ENCODE measurements at regions not wholly inside any gene's neighbourhood (a gene's known extent, or its start where the extent isn't known, plus 50 kb on each side); places are given as distances from the start of the nearest gene placed in this dataset.

DNA sequence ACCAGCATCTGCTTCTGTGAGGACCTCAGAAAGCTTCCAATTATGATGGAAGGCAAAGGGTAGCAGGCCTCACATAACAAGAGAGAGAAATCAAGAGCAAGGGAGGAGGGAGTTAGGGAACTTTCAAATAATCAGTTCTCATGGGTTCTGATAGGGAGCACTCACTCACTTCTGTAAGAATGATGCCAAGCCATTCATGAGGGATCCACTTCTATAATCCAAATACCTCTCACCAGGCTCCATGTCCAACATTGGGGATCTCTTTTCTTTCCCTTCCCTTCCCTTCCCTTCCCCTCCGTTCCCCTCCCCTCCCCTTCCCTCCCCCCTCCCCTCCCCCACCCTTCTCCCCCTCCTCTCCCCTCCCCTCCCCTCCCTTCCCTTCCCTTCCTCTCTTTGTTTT is 884.6 kb upstream of the GHITM start:
- Histone ChIP-seq H3K4me2 (ENCODE audit: low read depth, low read length, poor library complexity, severe bottlenecking) (no peak overlapping the region), H3K36me3 (ENCODE audit: insufficient read depth, low read length) (no peaks in the 10 kb centered on the region), H3K9ac (ENCODE audit: low read length) (no peak overlapping the region), H3K27ac (ENCODE audit: low read length) (no peak overlapping the region), H3K4me1 (ENCODE audit: low read length) (no peaks in the 10 kb centered on the region), H4K20me1 (ENCODE audit: insufficient read depth, low read depth, low read length) (no peaks in the 10 kb centered on the region), H3K9me3 (ENCODE audit: low read length) (no peaks in the 10 kb centered on the region), H3K9me2 (replicated peaks; ENCODE audit: insufficient read depth, low read length) (no peaks in the 10 kb centered on the region), H3K4me3 (ENCODE audit: low read length) (no peak overlapping the region), H3K79me2 (ENCODE audit: low read length) (no peaks in the 10 kb centered on the region), H2AFZ (ENCODE audit: low read length) (no peak overlapping the region), H3K27me3 (ENCODE audit: low read length) (no peaks in the 10 kb centered on the region)
- no peak for DNase-seq

DNA sequence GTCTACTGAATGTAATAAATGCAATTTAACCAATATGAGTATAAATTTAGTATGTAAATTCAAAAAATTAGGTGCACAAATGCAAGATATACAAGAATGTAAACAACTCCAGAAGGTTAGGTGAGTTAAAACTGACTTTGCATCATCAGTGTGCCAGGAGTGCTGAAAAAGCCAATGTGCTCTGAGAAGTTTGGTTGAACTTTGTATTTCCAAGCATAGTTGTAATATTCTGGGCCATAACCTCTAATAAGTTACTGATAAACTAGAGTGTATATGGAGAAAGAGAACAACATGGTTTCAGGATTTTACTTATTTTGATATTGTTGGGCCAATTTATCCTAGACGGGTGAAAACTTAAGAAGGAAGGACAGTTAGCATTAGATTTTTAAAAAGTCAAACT is 876.9 kb upstream of the GHITM start:
- no peak overlapping the region for H3K27ac ChIP-seq (ENCODE audit: low read length)
- no peaks in the 10 kb centered on the region for H3K27me3 ChIP-seq (ENCODE audit: low read length)
- H3K79me2 ChIP-seq (ENCODE audit: low read length): no peaks in the 10 kb centered on the region
- no peaks in the 10 kb centered on the region for H3K9me3 ChIP-seq (ENCODE audit: low read length)
- H3K36me3 ChIP-seq (ENCODE audit: insufficient read depth, low read length): no peaks in the 10 kb centered on the region
- H3K9ac ChIP-seq (ENCODE audit: low read length): no peak overlapping the region
- H3K4me3 ChIP-seq (ENCODE audit: low read length): no peak overlapping the region
- no peak overlapping the region for H3K4me2 ChIP-seq (ENCODE audit: low read depth, low read length, poor library complexity, severe bottlenecking)
- H2AFZ ChIP-seq (ENCODE audit: low read length): no peak overlapping the region
- DNase-seq: no peak
- no peaks in the 10 kb centered on the region for H3K9me2 ChIP-seq (replicated peaks; ENCODE audit: insufficient read depth, low read length)
- H3K4me1 ChIP-seq (ENCODE audit: low read length): no peaks in the 10 kb centered on the region
- H4K20me1 ChIP-seq (ENCODE audit: insufficient read depth, low read depth, low read length): no peaks in the 10 kb centered on the region

DNA sequence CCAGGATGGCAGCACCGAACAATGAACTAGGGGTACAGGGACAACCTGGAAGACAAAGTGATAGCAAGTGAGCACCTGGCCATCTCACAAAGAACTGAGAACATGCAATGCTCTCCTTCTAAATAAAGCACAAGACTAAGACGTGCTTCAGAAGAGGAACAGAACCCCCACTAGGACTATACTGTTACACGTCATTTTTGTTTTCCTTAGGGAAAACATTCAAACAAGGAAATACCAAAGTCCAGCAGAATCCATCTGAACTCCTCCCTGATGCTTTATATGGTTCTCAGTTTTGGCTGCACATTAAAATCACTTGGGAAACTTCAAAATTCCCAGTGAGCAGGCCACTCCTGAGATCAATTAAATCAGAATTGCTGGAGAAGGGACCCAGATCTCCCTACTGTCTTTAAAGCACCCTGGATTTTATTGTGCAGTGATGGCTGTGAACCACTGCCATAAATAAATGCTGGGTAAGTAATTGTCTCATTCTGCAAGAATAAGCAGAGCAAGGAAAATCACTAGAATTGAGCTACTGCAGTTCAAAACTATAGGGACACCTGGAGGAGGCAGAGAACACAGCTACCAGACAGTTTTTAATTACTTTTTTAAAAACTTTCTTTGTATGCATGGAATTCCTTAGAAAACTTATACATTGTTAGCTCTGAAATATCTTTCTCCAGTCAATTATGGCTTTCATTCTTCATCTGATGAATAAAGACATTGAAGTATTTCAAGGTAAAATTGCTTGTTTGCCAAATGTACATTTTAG is 866.5 kb upstream of the GHITM start:
- H3K79me2 ChIP-seq (ENCODE audit: low read length): no peaks in the 10 kb centered on the region
- H3K9me3 ChIP-seq (ENCODE audit: low read length): no peaks in the 10 kb centered on the region
- H3K4me1 ChIP-seq (ENCODE audit: low read length): no peaks in the 10 kb centered on the region
- H3K36me3 ChIP-seq (ENCODE audit: insufficient read depth, low read length): no peaks in the 10 kb centered on the region
- H3K27ac ChIP-seq (ENCODE audit: low read length): no peak overlapping the region
- H3K9me2 ChIP-seq (replicated peaks; ENCODE audit: insufficient read depth, low read length): no peaks in the 10 kb centered on the region
- no peak for DNase-seq
- no peak overlapping the region for H3K4me3 ChIP-seq (ENCODE audit: low read length)
- no peaks in the 10 kb centered on the region for H3K27me3 ChIP-seq (ENCODE audit: low read length)
- H4K20me1 ChIP-seq (ENCODE audit: insufficient read depth, low read depth, low read length): no peaks in the 10 kb centered on the region
- no peak overlapping the region for H3K4me2 ChIP-seq (ENCODE audit: low read depth, low read length, poor library complexity, severe bottlenecking)
- no peak overlapping the region for H3K9ac ChIP-seq (ENCODE audit: low read length)
- no peak overlapping the region for H2AFZ ChIP-seq (ENCODE audit: low read length)

DNA sequence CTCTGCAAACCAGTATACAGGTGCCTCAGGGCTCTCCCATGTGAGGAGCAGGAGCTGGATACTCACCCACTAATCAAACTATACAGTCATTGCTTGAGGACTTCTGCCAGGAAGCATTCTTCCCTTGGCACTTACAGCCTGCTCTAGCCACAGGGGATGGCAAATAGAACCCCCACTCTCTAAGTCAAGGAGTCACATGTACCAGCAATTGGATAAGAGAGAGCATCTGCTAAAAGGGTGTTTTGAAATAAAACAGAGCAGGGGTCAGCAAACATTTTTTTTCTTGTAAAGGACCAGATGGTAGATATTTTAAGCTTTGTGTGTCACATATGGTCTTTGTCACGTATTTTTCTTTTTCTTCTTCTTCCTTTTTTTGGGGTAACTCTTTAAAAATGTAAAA is 865.2 kb upstream of the GHITM start:
- no peak for DNase-seq
- no peaks in the 10 kb centered on the region for H3K36me3 ChIP-seq (ENCODE audit: insufficient read depth, low read length)
- no peaks in the 10 kb centered on the region for H3K27me3 ChIP-seq (ENCODE audit: low read length)
- H2AFZ ChIP-seq (ENCODE audit: low read length): no peak overlapping the region
- H3K9me3 ChIP-seq (ENCODE audit: low read length): no peaks in the 10 kb centered on the region
- no peaks in the 10 kb centered on the region for H4K20me1 ChIP-seq (ENCODE audit: insufficient read depth, low read depth, low read length)
- H3K79me2 ChIP-seq (ENCODE audit: low read length): no peaks in the 10 kb centered on the region
- no peak overlapping the region for H3K4me3 ChIP-seq (ENCODE audit: low read length)
- H3K9ac ChIP-seq (ENCODE audit: low read length): no peak overlapping the region
- no peak overlapping the region for H3K27ac ChIP-seq (ENCODE audit: low read length)
- no peak overlapping the region for H3K4me2 ChIP-seq (ENCODE audit: low read depth, low read length, poor library complexity, severe bottlenecking)
- H3K9me2 ChIP-seq (replicated peaks; ENCODE audit: insufficient read depth, low read length): no peaks in the 10 kb centered on the region
- H3K4me1 ChIP-seq (ENCODE audit: low read length): no peaks in the 10 kb centered on the region

DNA sequence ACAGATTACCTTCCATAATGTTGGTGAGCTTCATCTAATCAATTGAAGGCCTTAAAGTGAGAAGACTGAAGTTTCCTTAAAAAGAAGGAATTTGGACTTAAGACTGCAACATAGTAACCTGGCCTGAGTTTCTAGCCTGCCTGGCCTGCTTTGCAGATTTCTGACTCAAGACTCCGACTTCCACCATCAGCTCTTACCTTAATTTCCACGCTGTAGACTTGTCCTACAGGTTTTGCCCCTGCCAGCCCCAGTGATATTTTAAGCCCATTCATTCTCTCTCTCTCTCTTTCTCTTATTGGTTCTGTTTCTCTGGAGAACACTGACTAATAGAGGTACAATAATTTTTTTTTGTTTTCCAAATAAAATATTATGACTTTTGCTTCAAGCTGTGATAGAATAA is 862.3 kb upstream of the GHITM start:
- H2AFZ ChIP-seq (ENCODE audit: low read length): no peak overlapping the region
- no peak overlapping the region for H3K27ac ChIP-seq (ENCODE audit: low read length)
- H3K79me2 ChIP-seq (ENCODE audit: low read length): no peaks in the 10 kb centered on the region
- no peak overlapping the region for H3K9ac ChIP-seq (ENCODE audit: low read length)
- H3K27me3 ChIP-seq (ENCODE audit: low read length): no peaks in the 10 kb centered on the region
- H3K4me1 ChIP-seq (ENCODE audit: low read length): no peaks in the 10 kb centered on the region
- H3K9me2 ChIP-seq (replicated peaks; ENCODE audit: insufficient read depth, low read length): no peaks in the 10 kb centered on the region
- DNase-seq: no peak
- no peak overlapping the region for H3K4me3 ChIP-seq (ENCODE audit: low read length)
- H4K20me1 ChIP-seq (ENCODE audit: insufficient read depth, low read depth, low read length): no peaks in the 10 kb centered on the region
- no peaks in the 10 kb centered on the region for H3K36me3 ChIP-seq (ENCODE audit: insufficient read depth, low read length)
- no peaks in the 10 kb centered on the region for H3K9me3 ChIP-seq (ENCODE audit: low read length)
- no peak overlapping the region for H3K4me2 ChIP-seq (ENCODE audit: low read depth, low read length, poor library complexity, severe bottlenecking)

DNA sequence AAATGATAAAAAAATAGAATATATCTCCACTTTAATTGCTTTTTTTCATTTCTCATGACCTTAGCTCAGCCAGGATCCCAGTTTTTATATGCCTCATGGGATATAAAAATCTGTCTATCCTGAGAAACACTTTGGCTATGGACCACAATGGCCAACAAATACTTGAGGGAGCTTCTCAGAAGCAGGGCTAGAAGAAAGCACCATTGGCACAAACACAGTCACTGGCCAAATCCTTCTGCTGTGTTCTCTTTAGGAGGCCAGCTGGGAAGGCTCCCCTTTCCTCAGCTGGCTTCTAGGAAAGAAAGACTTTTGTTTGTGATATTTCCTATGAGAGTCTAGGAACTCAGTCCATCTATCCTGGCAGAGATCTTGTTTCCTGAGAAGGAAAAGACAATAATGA is 856.2 kb upstream of the GHITM start:
- Histone ChIP-seq H3K4me3 (ENCODE audit: low read length) (no peak overlapping the region), H3K4me2 (ENCODE audit: low read depth, low read length, poor library complexity, severe bottlenecking) (no peak overlapping the region), H3K9me2 (replicated peaks; ENCODE audit: insufficient read depth, low read length) (no peaks in the 10 kb centered on the region), H4K20me1 (ENCODE audit: insufficient read depth, low read depth, low read length) (no peaks in the 10 kb centered on the region), H3K27ac (ENCODE audit: low read length) (no peak overlapping the region), H3K4me1 (ENCODE audit: low read length) (no peaks in the 10 kb centered on the region), H3K9me3 (ENCODE audit: low read length) (no peaks in the 10 kb centered on the region), H2AFZ (ENCODE audit: low read length) (no peak overlapping the region), H3K36me3 (ENCODE audit: insufficient read depth, low read length) (no peaks in the 10 kb centered on the region), H3K27me3 (ENCODE audit: low read length) (no peaks in the 10 kb centered on the region), H3K9ac (ENCODE audit: low read length) (no peak overlapping the region), H3K79me2 (ENCODE audit: low read length) (no peaks in the 10 kb centered on the region)
- no peak for DNase-seq

DNA sequence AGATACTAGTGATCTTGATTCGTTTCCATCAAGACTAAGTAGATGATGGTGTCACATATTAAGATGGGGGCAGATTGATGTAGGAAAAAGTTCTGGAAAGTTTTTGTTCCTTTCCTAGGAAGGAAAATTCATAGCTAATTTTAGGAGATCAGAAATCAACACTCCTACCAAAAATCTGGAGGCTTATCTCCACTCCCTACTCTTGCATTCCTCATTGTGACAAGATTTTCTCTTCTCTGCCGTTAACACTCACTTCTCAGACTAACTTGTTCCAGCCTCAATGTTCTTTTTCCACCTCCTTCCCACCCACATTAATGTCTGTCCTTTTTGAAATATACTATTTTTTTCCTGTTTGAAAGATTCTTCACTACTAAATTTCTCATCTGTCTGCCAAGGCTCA is 851.9 kb upstream of the GHITM start:
- no peaks in the 10 kb centered on the region for H4K20me1 ChIP-seq (ENCODE audit: insufficient read depth, low read depth, low read length)
- no peak for DNase-seq
- no peaks in the 10 kb centered on the region for H3K27me3 ChIP-seq (ENCODE audit: low read length)
- no peak overlapping the region for H2AFZ ChIP-seq (ENCODE audit: low read length)
- H3K4me1 ChIP-seq (ENCODE audit: low read length): no peaks in the 10 kb centered on the region
- no peak overlapping the region for H3K27ac ChIP-seq (ENCODE audit: low read length)
- no peak overlapping the region for H3K4me3 ChIP-seq (ENCODE audit: low read length)
- no peaks in the 10 kb centered on the region for H3K36me3 ChIP-seq (ENCODE audit: insufficient read depth, low read length)
- no peaks in the 10 kb centered on the region for H3K9me2 ChIP-seq (replicated peaks; ENCODE audit: insufficient read depth, low read length)
- H3K9ac ChIP-seq (ENCODE audit: low read length): no peak overlapping the region
- H3K79me2 ChIP-seq (ENCODE audit: low read length): no peaks in the 10 kb centered on the region
- H3K4me2 ChIP-seq (ENCODE audit: low read depth, low read length, poor library complexity, severe bottlenecking): no peak overlapping the region
- H3K9me3 ChIP-seq (ENCODE audit: low read length): no peaks in the 10 kb centered on the region

DNA sequence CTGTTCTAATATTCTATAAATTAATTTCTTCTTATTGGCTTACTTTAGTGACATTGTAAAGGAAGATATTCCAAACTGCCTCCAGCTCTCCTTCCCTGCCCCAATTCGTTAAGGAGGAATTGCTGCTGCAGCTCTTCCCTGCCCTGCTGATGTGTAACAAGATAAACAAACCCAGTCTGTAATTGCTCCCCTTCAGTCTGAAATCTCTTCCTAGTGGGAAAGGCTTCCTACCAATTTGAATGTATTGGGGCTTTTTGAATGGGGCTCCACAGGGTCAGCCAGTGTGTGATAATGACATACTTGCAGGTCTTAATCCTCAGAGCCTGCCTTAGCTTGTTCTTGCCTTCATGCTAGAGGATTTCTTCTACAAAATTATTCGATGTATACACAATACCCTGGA is 849.9 kb upstream of the GHITM start:
- Histone ChIP-seq H3K9me2 (replicated peaks; ENCODE audit: insufficient read depth, low read length) (no peaks in the 10 kb centered on the region), H4K20me1 (ENCODE audit: insufficient read depth, low read depth, low read length) (no peaks in the 10 kb centered on the region)

More for the DNA sequence above, 849.9 kb upstream of the GHITM start:
- Histone ChIP-seq H3K79me2 (ENCODE audit: low read length) (no peaks in the 10 kb centered on the region), H2AFZ (ENCODE audit: low read length) (no peak overlapping the region), H3K9me3 (ENCODE audit: low read length) (no peaks in the 10 kb centered on the region), H3K4me2 (ENCODE audit: low read depth, low read length, poor library complexity, severe bottlenecking) (no peak overlapping the region), H3K36me3 (ENCODE audit: insufficient read depth, low read length) (no peaks in the 10 kb centered on the region), H3K9ac (ENCODE audit: low read length) (no peak overlapping the region), H3K27me3 (ENCODE audit: low read length) (no peaks in the 10 kb centered on the region), H3K4me3 (ENCODE audit: low read length) (no peak overlapping the region), H3K27ac (ENCODE audit: low read length) (no peak overlapping the region), H3K4me1 (ENCODE audit: low read length) (no peaks in the 10 kb centered on the region)
- DNase-seq: no peak
